Thyroid gland (tissue), 4 donors: ENCODE measurements at regions not wholly inside any gene's neighbourhood (a gene's known extent, or its start where the extent isn't known, plus 50 kb on each side); places are given as distances from the start of the nearest gene placed in this dataset.

Experiments
- POLR2A ChIP-seq, 2 donors: fragments of 450-650 bp; IDR thresholded peaks; one replicate each; pipeline ENCODE4 v1.6.1; 2017; ENCODE audit warnings: antibody characterized with exemption in 2 of 2, mild to moderate bottlenecking in 2 of 2, moderate library complexity in 1 of 2
- TF ChIP-seq, protein P1 (sequence below), 6 experiments: fragments of 200-600 bp in 3 of 6; fragments of 450-650 bp in 3 of 6; sonication (generic) in 3 of 6; IDR thresholded peaks; one replicate each; pipeline ENCODE4 v1.5.1; 2016 to 2019; ENCODE audit warnings: antibody characterized with exemption in 6 of 6, mild to moderate bottlenecking in 2 of 6, inconsistent platforms in 1 of 6, moderate library complexity in 1 of 6

DNA sequence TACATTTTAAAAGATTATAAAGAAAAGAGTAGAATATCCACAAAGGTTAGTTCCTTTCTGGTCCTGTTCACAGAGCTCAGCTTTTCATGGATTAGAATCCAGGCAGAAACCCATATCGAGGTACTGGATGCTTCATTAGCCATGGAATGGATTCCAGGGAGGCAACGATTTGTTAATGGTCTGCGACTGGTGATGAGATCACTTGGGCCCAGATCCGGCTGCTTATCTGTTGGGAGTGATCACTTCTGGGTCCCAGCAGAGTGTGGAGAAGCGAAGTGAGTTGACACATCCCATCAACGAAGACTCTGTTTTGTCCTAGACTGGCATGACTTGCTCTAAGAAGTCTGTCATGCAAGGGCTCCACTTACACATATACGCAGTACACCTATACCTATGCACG lies 165.8 kb downstream of the MAF start:
- TF ChIP-seq, protein P1, sequence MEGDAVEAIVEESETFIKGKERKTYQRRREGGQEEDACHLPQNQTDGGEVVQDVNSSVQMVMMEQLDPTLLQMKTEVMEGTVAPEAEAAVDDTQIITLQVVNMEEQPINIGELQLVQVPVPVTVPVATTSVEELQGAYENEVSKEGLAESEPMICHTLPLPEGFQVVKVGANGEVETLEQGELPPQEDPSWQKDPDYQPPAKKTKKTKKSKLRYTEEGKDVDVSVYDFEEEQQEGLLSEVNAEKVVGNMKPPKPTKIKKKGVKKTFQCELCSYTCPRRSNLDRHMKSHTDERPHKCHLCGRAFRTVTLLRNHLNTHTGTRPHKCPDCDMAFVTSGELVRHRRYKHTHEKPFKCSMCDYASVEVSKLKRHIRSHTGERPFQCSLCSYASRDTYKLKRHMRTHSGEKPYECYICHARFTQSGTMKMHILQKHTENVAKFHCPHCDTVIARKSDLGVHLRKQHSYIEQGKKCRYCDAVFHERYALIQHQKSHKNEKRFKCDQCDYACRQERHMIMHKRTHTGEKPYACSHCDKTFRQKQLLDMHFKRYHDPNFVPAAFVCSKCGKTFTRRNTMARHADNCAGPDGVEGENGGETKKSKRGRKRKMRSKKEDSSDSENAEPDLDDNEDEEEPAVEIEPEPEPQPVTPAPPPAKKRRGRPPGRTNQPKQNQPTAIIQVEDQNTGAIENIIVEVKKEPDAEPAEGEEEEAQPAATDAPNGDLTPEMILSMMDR (IDR thresholded peaks at IDR 0.05): no peak
- no peak for TF ChIP-seq POLR2A (IDR thresholded peaks at IDR 0.05)
